Skeletal muscle cell (primary cell): ENCODE measurements at regions not wholly inside any gene's neighbourhood (a gene's known extent, or its start where the extent isn't known, plus 50 kb on each side); places are given as distances from the start of the nearest gene placed in this dataset.

ENCODE experiments used
- DNase-seq: peaks from one replicate; pipeline ENCODE4 v3.0.0-alpha.2; 2010; ENCODE audit warnings: low read depth
- H3K4me3 ChIP-seq: 2 replicates; pipeline ENCODE4 v1.5.1; 2011; ENCODE audit warnings: low read depth, mild to moderate bottlenecking, control low read depth, low read length, moderate library complexity

- DNase-seq = no peak
- no peak overlapping the region for H3K4me3 ChIP-seq
These were observed 215.9 kb downstream of the SP3 start for GRCh38 chr2:173749315-173749714.

- no peak overlapping the region for H3K4me3 ChIP-seq
These were observed 214.8 kb downstream of the SP3 start for GRCh38 chr2:173750353-173750801.

GRCh38 chr2:173750831-173751230, 214.3 kb downstream of the SP3 start:
- DNase-seq = no peak
- no peak overlapping the region for H3K4me3 ChIP-seq

More at GRCh38 chr2:173750353-173750801, 214.8 kb downstream of the SP3 start:
- no peak for DNase-seq

GRCh38 chr2:173751245-173751975, 213.8 kb downstream of the SP3 start:
- DNase-seq = no peak
- H3K4me3 ChIP-seq = no peak overlapping the region

- H3K4me3 ChIP-seq = no peak overlapping the region
- no peak for DNase-seq
These were observed 213.0 kb downstream of the SP3 start for GRCh38 chr2:173752152-173752551.

DNA sequence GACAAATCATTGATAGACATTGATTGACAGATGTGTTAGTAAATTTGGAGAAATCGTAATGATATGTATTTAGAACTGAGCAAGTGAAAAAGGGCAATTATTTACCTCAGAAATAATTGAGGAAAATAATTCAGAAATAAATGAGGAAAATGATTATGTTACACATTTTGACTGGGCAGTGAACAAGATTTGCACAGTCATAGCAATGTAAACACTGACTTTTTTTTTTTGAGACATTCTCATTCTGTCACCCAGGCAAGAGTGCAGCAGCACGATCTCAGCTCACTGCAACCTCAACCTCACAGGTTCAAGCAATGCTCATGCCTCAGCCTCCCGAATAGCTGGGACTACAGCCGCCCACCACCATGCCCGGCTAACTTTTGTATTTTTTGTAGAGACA, 211.7 kb downstream of the SP3 start:
- no peak for DNase-seq

GRCh38 chr2:173754165-173754564, 211.0 kb downstream of the SP3 start:
- DNase-seq = no peak

More for the DNA sequence above, 211.7 kb downstream of the SP3 start:
- H3K4me3 ChIP-seq = no peak overlapping the region

DNA sequence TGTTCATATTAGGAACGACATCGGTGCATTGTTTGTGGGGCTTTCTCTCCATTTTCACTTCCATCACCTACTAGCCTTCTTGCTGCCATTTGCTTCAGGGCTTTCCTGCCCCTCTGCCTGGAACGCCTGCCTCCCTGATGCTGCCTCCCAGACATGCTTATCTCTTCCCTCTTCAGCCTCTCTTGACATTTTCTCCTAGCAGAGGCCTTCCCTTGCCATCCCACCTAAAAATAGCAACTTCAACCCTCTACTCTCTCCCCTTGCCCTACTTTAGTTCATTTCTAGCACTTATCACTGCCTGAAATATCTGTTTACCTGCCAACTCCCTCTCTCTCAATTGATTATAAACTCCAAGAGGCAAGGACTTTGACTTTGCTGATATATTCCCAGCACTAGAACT, 210.3 kb downstream of the SP3 start:
- no peak for DNase-seq
- no peak overlapping the region for H3K4me3 ChIP-seq

More at GRCh38 chr2:173754165-173754564, 211.0 kb downstream of the SP3 start:
- H3K4me3 ChIP-seq = no peak overlapping the region

DNA sequence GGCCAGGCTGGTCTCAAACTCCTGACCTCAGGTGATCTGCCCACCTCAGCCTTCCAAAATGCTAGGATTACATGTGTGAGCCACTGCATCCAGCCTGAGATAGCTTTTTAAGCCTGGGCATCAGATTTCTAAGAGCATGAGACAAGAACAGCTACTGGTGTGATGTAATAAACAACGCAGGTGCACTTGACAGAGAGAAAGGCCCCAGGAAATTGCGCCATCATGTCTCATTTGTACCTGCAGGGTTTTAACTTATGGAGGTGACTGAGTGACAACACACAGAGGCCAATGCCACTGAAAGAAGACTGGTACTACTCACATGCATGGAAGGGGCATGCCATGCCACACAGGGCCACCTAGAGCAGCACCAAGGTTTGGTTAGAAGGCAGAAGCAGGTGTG, 209.4 kb downstream of the SP3 start:
- DNase-seq = no peak
- no peak overlapping the region for H3K4me3 ChIP-seq

DNA sequence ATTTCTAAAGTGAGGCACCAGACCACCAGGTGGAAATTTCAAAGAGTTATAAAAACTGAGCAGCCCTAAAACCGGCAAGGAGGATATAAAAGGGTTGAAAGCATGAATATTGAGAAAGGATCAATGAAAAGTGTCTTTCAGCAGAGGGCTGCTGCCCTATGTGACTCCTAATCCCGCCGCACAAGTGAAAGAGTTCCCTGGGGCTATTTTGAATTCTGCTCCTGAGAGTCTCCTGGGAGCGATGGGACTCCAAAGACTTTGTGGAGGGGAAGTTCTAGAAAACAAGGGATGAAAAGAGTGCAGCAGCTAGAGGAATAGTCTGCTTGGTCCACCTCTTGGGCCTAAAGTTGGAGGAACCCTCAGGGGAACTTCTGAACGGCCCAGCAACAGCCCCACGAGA, 205.2 kb downstream of the SP3 start:
- no peak for DNase-seq
- H3K4me3 ChIP-seq = no peak overlapping the region

DNA sequence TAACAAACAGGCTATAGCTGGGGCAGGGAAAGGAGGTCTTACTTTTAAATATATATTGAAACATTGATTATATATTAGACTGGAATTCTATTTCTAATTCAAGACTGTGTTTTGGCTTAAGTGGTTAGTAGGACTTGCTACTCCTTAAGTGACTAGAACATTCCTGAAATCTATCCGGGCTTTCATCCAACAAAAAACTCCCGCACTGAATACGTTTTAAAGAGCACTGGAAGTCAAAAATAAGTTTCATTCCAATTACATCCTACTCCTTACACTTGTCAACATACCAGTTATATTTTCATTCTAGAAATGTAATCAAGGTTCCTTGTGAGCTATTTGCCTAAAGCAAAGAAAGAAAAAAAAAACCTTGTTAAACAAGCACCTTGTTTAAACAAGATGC, 204.6 kb downstream of the SP3 start:
- no peak overlapping the region for H3K4me3 ChIP-seq
- DNase-seq = peak; percentile 16

DNA sequence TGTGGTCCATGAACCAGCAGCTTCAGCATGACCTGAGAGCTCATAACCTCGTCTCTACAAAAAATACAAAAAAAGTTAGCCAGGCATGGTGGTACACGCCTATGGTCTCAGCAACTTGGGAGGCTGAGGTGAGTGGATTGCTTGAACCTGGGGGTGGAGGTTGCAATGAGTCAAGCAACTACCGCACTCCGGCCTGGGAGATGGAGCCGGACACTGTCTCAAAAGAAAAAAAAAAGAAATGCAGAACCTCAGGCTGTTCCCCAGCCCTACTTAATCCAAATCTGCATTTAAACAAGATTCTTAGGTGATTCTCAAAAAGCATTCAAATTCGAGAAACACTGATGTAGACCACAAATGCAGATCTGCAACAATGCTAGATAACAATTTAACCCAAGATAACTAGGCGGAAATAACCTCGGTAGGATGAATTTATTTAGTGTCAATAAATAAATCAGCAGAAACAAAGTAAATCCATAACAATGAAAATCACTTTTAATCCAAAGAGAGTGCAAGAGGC, 203.5 kb downstream of the SP3 start:
- DNase-seq = no peak
- H3K4me3 ChIP-seq = no peak overlapping the region

DNA sequence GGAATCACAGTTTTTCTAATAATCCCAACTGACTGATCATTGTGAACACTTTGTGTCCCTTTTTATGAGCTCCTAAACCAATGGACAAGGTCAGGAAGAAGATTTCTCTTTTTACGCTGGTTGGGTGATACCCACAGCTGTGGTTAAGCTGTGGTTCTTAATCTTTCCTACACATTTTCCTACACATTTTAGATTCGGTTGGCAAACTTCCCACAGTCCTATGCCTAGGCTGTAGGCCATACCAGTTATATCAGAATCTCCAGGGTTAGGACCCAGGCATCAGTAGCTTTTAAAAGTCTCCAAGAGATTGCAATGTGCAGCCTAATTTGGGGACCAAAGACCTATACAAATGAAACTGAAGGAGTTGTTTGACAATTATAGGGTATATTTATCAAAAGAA, 203.0 kb downstream of the SP3 start:
- H3K4me3 ChIP-seq = no peak overlapping the region
- DNase-seq = no peak

DNA sequence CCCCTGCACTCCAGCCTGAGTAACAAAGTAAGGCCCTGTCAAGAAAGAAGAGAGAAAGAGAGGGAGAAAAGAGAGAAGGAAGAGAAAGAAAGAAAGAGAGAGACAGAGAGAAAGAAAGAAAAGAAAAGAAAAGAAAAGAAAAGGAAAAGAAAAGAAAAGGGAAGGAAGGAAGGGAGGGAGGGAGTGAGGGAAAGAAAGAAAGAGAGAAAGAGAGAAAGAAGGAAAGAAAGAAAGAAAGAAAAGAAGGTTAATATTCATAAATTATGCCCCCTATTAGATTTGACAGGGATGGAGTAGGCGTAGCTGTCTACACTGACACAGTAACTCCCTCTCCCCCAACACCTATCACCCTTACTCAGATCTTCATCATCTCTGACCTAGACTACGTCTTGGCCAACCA, 202.3 kb downstream of the SP3 start:
- no peak for DNase-seq
- no peak overlapping the region for H3K4me3 ChIP-seq

DNA sequence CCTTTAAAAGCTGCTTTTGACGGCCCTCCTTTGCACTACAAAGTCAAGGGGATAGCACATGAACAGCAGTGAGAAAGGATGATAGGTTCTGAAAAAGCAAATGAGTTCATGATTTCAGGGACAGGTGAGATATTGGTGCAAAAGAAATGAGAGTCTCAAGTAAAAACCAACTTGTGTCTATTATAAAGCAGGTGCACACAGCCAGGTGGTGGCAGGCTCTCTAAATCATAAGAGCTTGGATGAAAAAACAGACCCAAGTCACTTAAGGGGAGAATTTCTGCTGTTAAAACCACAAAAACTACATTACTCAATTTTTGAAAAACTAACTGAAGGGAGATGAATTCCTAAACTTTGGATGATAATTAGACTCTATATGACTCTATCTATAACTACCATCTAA, 201.5 kb downstream of the SP3 start:
- H3K4me3 ChIP-seq = no peak overlapping the region
- DNase-seq = no peak

- no peak overlapping the region for H3K4me3 ChIP-seq
- no peak for DNase-seq
These were observed 201.1 kb downstream of the SP3 start for GRCh38 chr2:173764094-173764493.

DNA sequence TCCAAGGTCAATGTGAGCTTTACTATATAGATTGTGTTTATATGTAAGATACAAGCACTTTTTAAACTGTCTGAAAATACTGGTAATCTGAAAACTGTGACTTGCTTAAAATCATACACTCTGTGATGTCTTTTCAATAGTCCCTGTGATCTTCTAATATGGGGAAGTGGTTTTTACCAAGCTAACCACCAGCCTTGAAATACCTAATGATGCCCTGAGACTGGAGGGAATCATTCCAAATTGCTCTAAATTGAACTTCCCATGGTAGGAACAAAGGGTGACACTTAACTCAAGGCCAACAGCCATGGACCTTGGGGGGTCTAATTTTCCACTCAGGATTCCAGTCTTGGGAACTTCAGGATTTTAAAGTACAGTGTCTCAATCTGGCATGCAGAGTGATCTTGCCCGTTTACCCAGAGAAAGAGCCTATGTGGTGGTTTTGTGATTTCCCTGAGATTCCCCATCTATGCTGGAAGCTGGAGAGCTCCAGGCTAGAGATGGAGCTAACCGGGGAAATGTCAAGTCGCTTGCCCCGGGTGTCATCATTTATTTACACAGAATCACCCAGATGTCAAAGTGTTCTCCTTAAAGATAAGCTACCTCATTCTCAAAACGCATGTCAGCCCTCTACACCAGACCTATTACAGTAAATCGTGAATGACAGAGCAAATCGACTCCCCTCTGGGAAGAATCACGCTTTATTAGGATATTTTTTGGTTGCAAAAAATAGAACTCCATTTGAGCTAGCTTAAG, 198.5 kb downstream of the SP3 start:
- H3K4me3 ChIP-seq = no peak overlapping the region
- DNase-seq = no peak

- H3K4me3 ChIP-seq = no peak overlapping the region
These were observed 194.1 kb downstream of the SP3 start for GRCh38 chr2:173770947-173771678.

GRCh38 chr2:173772205-173772604, 193.0 kb downstream of the SP3 start:
- H3K4me3 ChIP-seq = no peak overlapping the region
- no peak for DNase-seq

More at GRCh38 chr2:173770947-173771678, 194.1 kb downstream of the SP3 start:
- no peak for DNase-seq

DNA sequence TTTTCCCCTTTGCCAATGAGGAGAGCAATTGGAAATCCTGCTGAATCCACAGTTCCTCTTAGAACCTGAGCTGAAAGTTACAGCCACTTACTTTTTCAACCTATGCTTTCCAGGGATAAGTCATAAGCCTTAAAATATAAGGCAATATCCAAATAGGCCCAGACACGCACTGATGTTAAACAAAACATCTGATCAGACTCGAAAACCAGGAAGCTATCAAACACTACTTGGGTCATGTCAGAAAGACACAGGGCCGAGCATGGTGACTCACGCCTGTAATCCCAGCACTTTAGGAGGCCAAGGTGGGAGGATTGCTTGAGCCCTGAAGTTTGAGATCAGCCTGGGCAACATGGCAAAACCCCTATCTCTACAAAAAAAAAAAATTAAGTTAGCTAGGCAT, 192.1 kb downstream of the SP3 start:
- DNase-seq = no peak
- H3K4me3 ChIP-seq = no peak overlapping the region
